Astrocyte of the cerebellum (primary cell): ENCODE measurements at regions not wholly inside any gene's neighbourhood (a gene's known extent, or its start where the extent isn't known, plus 50 kb on each side); places are given as distances from the start of the nearest gene placed in this dataset.

ENCODE experiments used
- DNase-seq: peaks from one replicate; pipeline ENCODE4 v3.0.0-alpha.2; 2011; ENCODE audit warnings: low read depth
- H3K4me3 ChIP-seq: 2 replicates; pipeline ENCODE4 v1.5.1; 2011; ENCODE audit warnings: mild to moderate bottlenecking, low read depth, low read length, moderate library complexity
- in situ Hi-C: cut with HindIII; loops from 2 replicates; pipeline ENCODE4 v1.10.0; 2017; ENCODE audit warnings: low sequenced_read_pairs
- TF ChIP-seq, protein P1 (sequence below): IDR thresholded peaks from 2 replicates; pipeline ENCODE4 v1.5.1; 2012; ENCODE audit warnings: low read length, low read depth, moderate library complexity, mild to moderate bottlenecking; ENCODE audit errors: missing control alignments

DNA sequence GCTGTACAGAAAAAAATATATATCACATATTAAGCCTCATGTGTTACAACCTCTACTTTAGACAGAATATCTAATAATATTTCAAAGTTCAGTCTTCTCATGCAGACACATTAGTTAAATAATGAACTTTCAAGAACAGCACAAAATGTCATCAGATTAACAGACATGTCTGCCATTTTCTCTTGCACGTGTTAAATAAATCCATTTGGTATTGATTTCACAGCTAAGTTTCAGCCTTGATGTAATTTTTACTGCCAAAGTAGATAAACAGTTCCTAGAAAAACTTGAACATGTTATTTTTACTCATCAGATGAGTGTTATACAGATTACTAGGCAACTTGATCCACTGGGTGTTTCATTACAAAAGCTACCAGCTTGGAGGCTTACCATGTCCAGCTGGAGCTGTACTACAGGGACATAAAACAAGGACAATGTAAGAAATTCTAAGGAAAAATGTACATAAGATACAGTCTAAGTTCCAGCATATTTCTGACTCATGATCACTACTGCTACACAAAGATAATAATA is 290.7 kb upstream of the DDX18 start:
- no peak overlapping the region for H3K4me3 ChIP-seq
- in situ Hi-C loops = no loop called here
- no peak for DNase-seq
- TF ChIP-seq, protein P1, sequence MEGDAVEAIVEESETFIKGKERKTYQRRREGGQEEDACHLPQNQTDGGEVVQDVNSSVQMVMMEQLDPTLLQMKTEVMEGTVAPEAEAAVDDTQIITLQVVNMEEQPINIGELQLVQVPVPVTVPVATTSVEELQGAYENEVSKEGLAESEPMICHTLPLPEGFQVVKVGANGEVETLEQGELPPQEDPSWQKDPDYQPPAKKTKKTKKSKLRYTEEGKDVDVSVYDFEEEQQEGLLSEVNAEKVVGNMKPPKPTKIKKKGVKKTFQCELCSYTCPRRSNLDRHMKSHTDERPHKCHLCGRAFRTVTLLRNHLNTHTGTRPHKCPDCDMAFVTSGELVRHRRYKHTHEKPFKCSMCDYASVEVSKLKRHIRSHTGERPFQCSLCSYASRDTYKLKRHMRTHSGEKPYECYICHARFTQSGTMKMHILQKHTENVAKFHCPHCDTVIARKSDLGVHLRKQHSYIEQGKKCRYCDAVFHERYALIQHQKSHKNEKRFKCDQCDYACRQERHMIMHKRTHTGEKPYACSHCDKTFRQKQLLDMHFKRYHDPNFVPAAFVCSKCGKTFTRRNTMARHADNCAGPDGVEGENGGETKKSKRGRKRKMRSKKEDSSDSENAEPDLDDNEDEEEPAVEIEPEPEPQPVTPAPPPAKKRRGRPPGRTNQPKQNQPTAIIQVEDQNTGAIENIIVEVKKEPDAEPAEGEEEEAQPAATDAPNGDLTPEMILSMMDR = no peak

DNA sequence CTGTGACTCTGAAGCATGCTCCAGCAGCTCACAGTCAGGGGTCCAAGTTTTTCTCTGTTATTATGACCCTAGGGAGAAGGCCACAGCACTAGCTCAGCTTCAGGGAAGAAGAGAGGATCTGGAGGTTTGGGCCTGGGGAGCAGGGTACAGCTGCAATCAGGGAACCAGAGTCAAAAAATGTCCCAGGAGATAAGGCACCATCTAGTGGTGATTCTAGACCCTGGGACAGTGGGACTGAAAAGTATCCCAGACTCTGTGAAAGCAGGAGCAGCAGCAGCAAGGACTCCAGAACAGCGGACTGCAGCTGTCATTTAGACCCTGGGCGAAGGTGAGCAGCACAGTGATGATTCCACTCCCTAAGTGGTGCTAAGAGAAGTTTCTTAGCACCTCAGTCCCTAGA is 278.4 kb upstream of the DDX18 start:
- in situ Hi-C loops = no loop called here
- no peak for DNase-seq
- no peak overlapping the region for H3K4me3 ChIP-seq
- TF ChIP-seq, protein P1 = peak; percentile 8

DNA sequence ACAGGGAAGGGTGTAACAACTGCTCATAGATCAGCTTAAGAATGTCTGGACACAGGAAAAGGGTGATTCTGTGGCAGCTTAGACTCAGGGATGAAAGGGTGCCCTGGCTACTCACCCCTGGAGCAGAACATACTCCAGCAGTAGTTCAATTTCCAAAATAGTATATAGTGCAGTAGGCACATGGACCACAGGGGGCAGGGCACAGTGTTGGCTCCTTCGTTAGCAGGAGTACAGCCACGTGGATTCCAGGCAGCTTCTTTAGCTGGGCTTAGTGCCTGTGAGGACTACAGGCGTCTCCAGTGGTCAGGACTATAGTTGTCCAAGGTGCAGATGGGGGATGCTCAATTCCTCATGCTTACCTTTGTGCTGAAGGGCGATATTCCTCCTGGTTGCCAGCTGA is 277.5 kb upstream of the DDX18 start:
- DNase-seq = no peak
- TF ChIP-seq, protein P1 = no peak
- in situ Hi-C loops = no loop called here
- no peak overlapping the region for H3K4me3 ChIP-seq

DNA sequence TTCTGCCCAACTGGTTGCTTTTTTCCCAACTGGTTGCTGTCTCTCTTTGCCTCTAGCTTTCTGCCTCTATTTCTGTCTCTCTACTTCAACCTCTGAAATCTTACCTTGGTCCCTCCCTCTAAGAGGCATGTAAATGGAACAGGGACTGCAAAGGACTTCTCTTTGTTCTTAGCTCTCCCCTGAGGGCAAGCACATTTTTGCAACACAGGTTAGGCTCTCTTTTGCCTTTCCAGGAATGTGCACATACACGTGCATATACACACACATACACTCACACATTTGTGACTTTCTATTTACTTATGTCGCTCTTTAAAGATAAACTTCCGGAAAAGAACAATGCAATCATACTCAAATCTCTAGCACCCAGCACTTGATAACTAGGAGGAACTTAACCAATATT is 262.6 kb upstream of the DDX18 start:
- in situ Hi-C loops = no loop called here
- no peak for DNase-seq
- H3K4me3 ChIP-seq = no peak overlapping the region
- TF ChIP-seq, protein P1 = no peak

DNA sequence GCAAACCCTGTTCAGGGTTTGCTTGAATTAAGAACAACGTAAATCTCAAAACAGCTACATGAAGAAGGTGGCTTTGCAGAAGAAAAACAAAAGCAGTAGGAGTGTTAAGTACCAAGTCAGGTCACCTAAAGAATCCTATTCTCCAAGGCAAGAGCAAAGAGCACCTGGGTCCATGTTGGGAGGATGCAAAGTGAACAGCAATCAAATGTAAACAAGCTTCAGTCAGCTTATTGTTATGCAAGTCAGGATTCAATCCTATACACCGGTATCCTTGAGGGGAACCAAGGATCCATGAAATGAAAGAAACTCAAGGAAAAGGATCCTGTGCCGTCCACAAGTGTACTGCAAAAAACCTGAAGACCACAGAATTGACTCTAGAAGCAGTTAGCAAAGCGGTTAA is 261.0 kb upstream of the DDX18 start:
- no peak overlapping the region for H3K4me3 ChIP-seq
- TF ChIP-seq, protein P1 = no peak
- in situ Hi-C loops = no loop called here
- DNase-seq = no peak

DNA sequence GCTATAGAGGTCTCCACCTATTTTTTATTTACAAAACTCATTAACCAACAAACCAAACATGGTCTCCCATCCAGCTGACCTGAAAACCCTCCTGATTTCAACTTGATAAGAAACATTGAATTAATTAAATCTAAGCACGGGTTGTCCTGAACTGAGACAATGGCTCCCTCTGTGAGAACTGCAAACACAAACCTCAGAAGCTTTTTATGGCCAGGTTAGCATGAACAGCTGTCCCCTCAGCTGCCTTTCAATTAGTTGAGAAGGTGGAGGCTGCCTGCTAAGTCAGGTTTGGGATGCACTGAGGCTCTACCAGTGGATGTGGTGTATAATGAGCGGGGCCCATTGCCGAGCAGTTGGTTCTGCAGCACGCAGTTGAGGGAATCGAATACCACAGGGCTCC is 258.5 kb upstream of the DDX18 start:
- H3K4me3 ChIP-seq = no peak overlapping the region
- in situ Hi-C loops = no loop called here
- TF ChIP-seq, protein P1 = no peak
- no peak for DNase-seq

DNA sequence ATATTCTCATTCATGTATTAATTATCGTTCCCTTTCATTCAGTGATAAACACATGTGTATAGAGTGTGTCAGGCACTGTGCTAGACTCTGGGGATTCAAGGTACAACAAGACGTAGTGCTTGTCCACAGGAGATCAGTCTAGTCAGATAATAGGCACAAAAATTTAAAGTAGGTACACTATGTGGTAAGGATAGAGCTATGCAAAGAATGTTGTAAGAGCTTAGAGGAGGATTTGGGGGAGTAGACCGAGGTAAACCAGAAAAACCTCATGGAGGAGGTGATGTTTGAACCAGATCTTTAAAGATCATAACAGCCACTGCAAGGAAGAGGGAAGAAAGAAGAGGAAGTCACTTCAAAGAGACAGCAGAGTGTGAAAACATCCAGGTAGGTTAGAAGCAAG is 256.9 kb upstream of the DDX18 start:
- in situ Hi-C loops = no loop called here
- no peak overlapping the region for H3K4me3 ChIP-seq
- TF ChIP-seq, protein P1 = no peak
- no peak for DNase-seq
